HepG2 (cell line): ENCODE measurements at regions not wholly inside any gene's neighbourhood (a gene's known extent, or its start where the extent isn't known, plus 50 kb on each side); places are given as distances from the start of the nearest gene placed in this dataset.

Source experiments
- ATAC-seq: fragments of 200-7000 bp; cut with Tn5 transposase; 3 replicates; pipeline ENCODE4 v1.9.1; 2020; ENCODE audit warnings: mild to moderate bottlenecking, moderate library complexity
- BruUV-seq: library from RNA; stranded (reverse); fragments of 400-500 nt; replicated peaks from 2 replicates; lab custom pipeline; 2021; lab: Mats Ljungman, UMichigan
- CTCF ChIA-PET: fragments of 300-600 bp; formaldehyde crosslinking; extraction: SDS; loops from one replicate; lab custom pipeline; 2021; ENCODE audit warnings: low total read pairs, inconsistent platforms, low intra/inter-chr PET ratio; lab: Yijun Ruan, JAX
- POLR2A ChIA-PET: fragments of 350-600 bp; sonication (Branson Sonifier 250); formaldehyde crosslinking; loops from one replicate; lab custom pipeline; 2020; ENCODE audit warnings: antibody characterized with exemption, inconsistent platforms; lab: Yijun Ruan, JAX
- DNase-seq: peaks from one replicate; pipeline ENCODE4 v3.0.0-alpha.2; 2015; ENCODE audit warnings: low spot score
- FAIRE-seq: peaks from 3 replicates; lab custom pipeline; 2011; peaks lifted over from hg19 to GRCh38; lab: Jason Lieb, UNC
- H2AFZ ChIP-seq: one replicate; pipeline ENCODE4 v1.6.1; 2011; ENCODE audit warnings: low read length, inconsistent platforms
- H3K27ac ChIP-seq: fragments of 300-600 bp; 3 replicates; pipeline ENCODE4 v1.8.0; 2011; ENCODE audit warnings: mixed run types, mild to moderate bottlenecking, mixed read lengths, low read length, inconsistent platforms; ENCODE audit not compliant: insufficient read depth; ENCODE audit errors: extremely low read length
- H3K27me3 ChIP-seq, 2 experiments: fragments of 200-600 bp in 1 of 2; 2 replicates in 1 of 2; 3 replicates in 1 of 2; pipeline versions ENCODE4 v1.6.0 to v1.8.0; 2011; ENCODE audit warnings: low read length in 2 of 2, mild to moderate bottlenecking in 2 of 2, moderate library complexity in 2 of 2, inconsistent platforms in 1 of 2; ENCODE audit not compliant: insufficient read depth in 2 of 2, control insufficient read depth in 1 of 2
- H3K36me3 ChIP-seq, 2 experiments: fragments of 200-600 bp in 1 of 2; replicated peaks in 1 of 2; 2 replicates in 1 of 2; 3 replicates in 1 of 2; pipeline versions ENCODE4 v1.5.1 to v1.8.0; 2011; ENCODE audit warnings: low read length in 2 of 2, inconsistent platforms in 1 of 2; ENCODE audit not compliant: insufficient read depth in 2 of 2, control insufficient read depth in 1 of 2
- H3K4me1 ChIP-seq: 2 replicates; pipeline ENCODE4 v1.5.1; 2012; ENCODE audit warnings: low read length, inconsistent platforms; ENCODE audit not compliant: insufficient read depth
- H3K4me2 ChIP-seq: 2 replicates; pipeline ENCODE4 v1.6.0; 2011; ENCODE audit warnings: low read depth, low read length, inconsistent platforms
- H3K4me3 ChIP-seq, 3 experiments: fragments of 200-600 bp in 1 of 3; sonication (generic), shearing (Covaris generic) in 1 of 3; replicated peaks in 1 of 3; 2 replicates each; pipeline ENCODE4 v1.5.1; 2011 to 2016; ENCODE audit warnings: low read length in 3 of 3, inconsistent platforms in 2 of 3, low read depth in 2 of 3, mild to moderate bottlenecking in 2 of 3, control low read depth in 1 of 3, mixed read lengths in 1 of 3; ENCODE audit not compliant: insufficient read depth in 1 of 3
- H3K79me2 ChIP-seq: one replicate; pipeline ENCODE4 v1.6.1; 2011; ENCODE audit warnings: low read length, inconsistent platforms; ENCODE audit not compliant: insufficient read depth
- H3K9ac ChIP-seq: 2 replicates; pipeline ENCODE4 v1.6.0; 2011; ENCODE audit warnings: mild to moderate bottlenecking, low read depth, low read length, inconsistent platforms; ENCODE audit not compliant: insufficient read depth
- H3K9me3 ChIP-seq: 2 replicates; pipeline ENCODE4 v1.5.1; 2012; ENCODE audit warnings: mild to moderate bottlenecking, low read length
- H4K20me1 ChIP-seq: 2 replicates; pipeline ENCODE4 v1.6.0; 2011; ENCODE audit warnings: inconsistent platforms, mild to moderate bottlenecking, low read length, moderate library complexity; ENCODE audit not compliant: insufficient read depth
- HDAC6 ChIP-seq: fragments of 200-600 bp; sonication (generic); IDR thresholded peaks from 2 replicates; pipeline ENCODE4 v1.7.0; 2017; ENCODE audit warnings: mild to moderate bottlenecking, antibody characterized with exemption, low read length, low read depth
- KDM2A ChIP-seq: sonication (generic); formaldehyde crosslinking; IDR thresholded peaks from 2 replicates; pipeline ENCODE4 v1.4.0; 2020; ENCODE audit warnings: low read depth, missing genetic modification reagents, borderline replicate concordance
- KDM4B ChIP-seq: sonication (generic); formaldehyde crosslinking; IDR thresholded peaks from 2 replicates; pipeline ENCODE4 v1.4.0; 2020; ENCODE audit warnings: missing genetic modification reagents
- POLR2G ChIP-seq: fragments of 200-400 bp; formaldehyde crosslinking; IDR thresholded peaks from 2 replicates; pipeline ENCODE4 v1.6.1; 2018; ENCODE audit warnings: mild to moderate bottlenecking, low read depth, low read length, moderate library complexity
- SOX13 ChIP-seq, 3 experiments: fragments of 450-650 bp in 1 of 3; sonication (generic) in 1 of 3; formaldehyde crosslinking in 1 of 3; IDR thresholded peaks in 2 of 3; conservative IDR thresholded peaks in 1 of 3; 2 replicates each; pipeline versions ENCODE4 v1.5.0 to v1.6.1; 2016 to 2020; ENCODE audit warnings: antibody characterized with exemption in 1 of 3, mild to moderate bottlenecking in 1 of 3, missing compliant biosample characterization in 1 of 3, missing genetic modification reagents in 1 of 3, moderate library complexity in 1 of 3
- SOX6 ChIP-seq, 2 experiments: fragments of 450-650 bp in 1 of 2; sonication (generic) in 1 of 2; formaldehyde crosslinking in 1 of 2; IDR thresholded peaks; 2 replicates each; pipeline versions ENCODE4 v1.4.0 to v1.6.1; 2017 to 2020; ENCODE audit warnings: antibody characterized with exemption in 1 of 2, mild to moderate bottlenecking in 1 of 2, missing genetic modification reagents in 1 of 2
- ZFP82 ChIP-seq: sonication (generic); formaldehyde crosslinking; IDR thresholded peaks from 2 replicates; pipeline ENCODE4 v1.5.1; 2020; ENCODE audit warnings: mild to moderate bottlenecking, missing genetic modification reagents, borderline replicate concordance
- ZNF33B ChIP-seq: sonication (generic); formaldehyde crosslinking; IDR thresholded peaks from 2 replicates; pipeline ENCODE4 v1.5.1; 2020; ENCODE audit warnings: mild to moderate bottlenecking, missing genetic modification reagents
- ZNF362 ChIP-seq: sonication (generic); formaldehyde crosslinking; IDR thresholded peaks from 2 replicates; pipeline ENCODE4 v1.4.0; 2020; ENCODE audit warnings: missing genetic modification reagents, mild to moderate bottlenecking, borderline replicate concordance
- ZNF510 ChIP-seq: sonication (generic); formaldehyde crosslinking; IDR thresholded peaks from 2 replicates; pipeline ENCODE4 v1.4.0; 2020; ENCODE audit warnings: low read depth, mild to moderate bottlenecking, missing genetic modification reagents
- WGBS: methylation state at CpG from one replicate; pipeline ENCODE4 v1.1.6; 2017; ENCODE audit warnings: low lambda C conversion rate; 5-methylcytosine and 5-hydroxymethylcytosine counted together
- in situ Hi-C: cut with HindIII; loops from 2 replicates; pipeline ENCODE4 v1.10.0; 2017; ENCODE audit warnings: low pct_unique_long_range_greater_than_20kb; ENCODE audit not compliant: extremely low pct_ligation_motif_present
- intact Hi-C: fragments of 100-400 bp; cut with micrococcal nuclease; formaldehyde crosslinking; loops from one replicate; pipeline ENCODE4 v1.10.0; 2022; ENCODE audit not compliant: unreplicated experiment
- TF ChIP-seq, protein P1 (sequence below): sonication (generic); formaldehyde crosslinking; IDR thresholded peaks from 2 replicates; pipeline ENCODE4 v1.8.1; 2023; ENCODE audit warnings: mild to moderate bottlenecking, missing genetic modification reagents
- TF ChIP-seq, protein P2 (sequence below): sonication (generic); formaldehyde crosslinking; IDR thresholded peaks from 2 replicates; pipeline ENCODE4 v1.5.0; 2020; ENCODE audit warnings: mild to moderate bottlenecking, missing genetic modification reagents, moderate library complexity

- no peak for TF ChIP-seq ZNF33B (CRISPR knock-in tag)
- TF ChIP-seq, all 625 proteins: peak for 0
Observed at GRCh38 chr2:175442441-175442840, 260.9 kb upstream of the ATP5MC3 start (continued).

GRCh38 chr2:175441181-175441761 lies 259.8 kb upstream of the ATP5MC3 start:
- no peaks in the 10 kb centered on the region for H4K20me1 ChIP-seq
- in situ Hi-C loops: no loop called here

DNA sequence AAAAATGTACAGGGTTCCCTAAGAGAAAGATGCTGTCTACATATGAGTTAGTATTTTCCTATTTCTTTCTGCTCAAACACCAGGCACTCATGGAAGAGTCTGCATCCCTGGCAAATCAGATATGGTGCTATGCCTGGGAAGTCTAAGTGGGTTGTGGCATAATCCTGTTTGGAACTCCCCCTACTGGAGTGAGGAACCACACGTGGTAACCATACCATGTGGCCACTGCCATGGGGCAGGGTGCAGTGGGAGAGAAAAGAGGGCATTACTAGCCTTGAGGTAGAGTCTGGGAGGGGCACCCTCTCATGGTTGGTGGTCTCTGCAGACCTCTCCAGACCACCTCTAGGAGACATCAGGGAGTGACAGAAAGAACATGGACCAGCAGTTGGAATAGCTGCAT lies 257.9 kb upstream of the ATP5MC3 start:
- no peak overlapping the region for H3K27ac ChIP-seq
- H3K9me3 ChIP-seq: no peaks in the 10 kb centered on the region
- CTCF ChIA-PET: no interaction called here
- H4K20me1 ChIP-seq: no peaks in the 10 kb centered on the region
- no peak overlapping the region for H2AFZ ChIP-seq
- POLR2A ChIA-PET: no interaction called here
- no peak overlapping the region for H3K4me2 ChIP-seq
- no TSS peak for BruUV-seq
- intact Hi-C loops (no loop called here), in situ Hi-C loops (no loop called here)
- no peaks in the 10 kb centered on the region for H3K79me2 ChIP-seq
- H3K9ac ChIP-seq: no peak overlapping the region
- no peaks in the 10 kb centered on the region for H3K36me3 ChIP-seq
- 0% methylated on average over 1 of the region's 1 CpG for WGBS
- ATAC-seq (peak; percentile 80), FAIRE-seq (no peak), DNase-seq (peak; percentile 7)
- H3K27me3 ChIP-seq: peaks cover 1 to 33% of the 10 kb centered on the region in 2 experiments; a peak in 3 of 5 replicates
- H3K4me3 ChIP-seq: no peak overlapping the region
- H3K4me1 ChIP-seq: no peaks in the 10 kb centered on the region
- TF ChIP-seq ZNF362 (CRISPR knock-in tag): no peak
- TF ChIP-seq ZNF510: no peak
- TF ChIP-seq, protein P1, sequence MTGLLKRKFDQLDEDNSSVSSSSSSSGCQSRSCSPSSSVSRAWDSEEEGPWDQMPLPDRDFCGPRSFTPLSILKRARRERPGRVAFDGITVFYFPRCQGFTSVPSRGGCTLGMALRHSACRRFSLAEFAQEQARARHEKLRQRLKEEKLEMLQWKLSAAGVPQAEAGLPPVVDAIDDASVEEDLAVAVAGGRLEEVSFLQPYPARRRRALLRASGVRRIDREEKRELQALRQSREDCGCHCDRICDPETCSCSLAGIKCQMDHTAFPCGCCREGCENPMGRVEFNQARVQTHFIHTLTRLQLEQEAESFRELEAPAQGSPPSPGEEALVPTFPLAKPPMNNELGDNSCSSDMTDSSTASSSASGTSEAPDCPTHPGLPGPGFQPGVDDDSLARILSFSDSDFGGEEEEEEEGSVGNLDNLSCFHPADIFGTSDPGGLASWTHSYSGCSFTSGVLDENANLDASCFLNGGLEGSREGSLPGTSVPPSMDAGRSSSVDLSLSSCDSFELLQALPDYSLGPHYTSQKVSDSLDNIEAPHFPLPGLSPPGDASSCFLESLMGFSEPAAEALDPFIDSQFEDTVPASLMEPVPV (CRISPR knock-in tag): no peak
- TF ChIP-seq KDM2A (CRISPR knock-in tag): no peak
- TF ChIP-seq SOX13 (IDR thresholded peaks at IDR 0.05): no peak
- no peak for TF ChIP-seq SOX13 (CRISPR knock-in tag; conservative IDR thresholded peaks at IDR 0.05 in 1 of 2, IDR thresholded peaks at IDR 0.05 in 1 of 2)
- TF ChIP-seq SOX6 (IDR thresholded peaks at IDR 0.05): no peak
- no peak for TF ChIP-seq SOX6 (CRISPR knock-in tag; IDR thresholded peaks at IDR 0.05)
- no peak for TF ChIP-seq KDM4B (CRISPR knock-in tag)
- TF ChIP-seq, protein P2, sequence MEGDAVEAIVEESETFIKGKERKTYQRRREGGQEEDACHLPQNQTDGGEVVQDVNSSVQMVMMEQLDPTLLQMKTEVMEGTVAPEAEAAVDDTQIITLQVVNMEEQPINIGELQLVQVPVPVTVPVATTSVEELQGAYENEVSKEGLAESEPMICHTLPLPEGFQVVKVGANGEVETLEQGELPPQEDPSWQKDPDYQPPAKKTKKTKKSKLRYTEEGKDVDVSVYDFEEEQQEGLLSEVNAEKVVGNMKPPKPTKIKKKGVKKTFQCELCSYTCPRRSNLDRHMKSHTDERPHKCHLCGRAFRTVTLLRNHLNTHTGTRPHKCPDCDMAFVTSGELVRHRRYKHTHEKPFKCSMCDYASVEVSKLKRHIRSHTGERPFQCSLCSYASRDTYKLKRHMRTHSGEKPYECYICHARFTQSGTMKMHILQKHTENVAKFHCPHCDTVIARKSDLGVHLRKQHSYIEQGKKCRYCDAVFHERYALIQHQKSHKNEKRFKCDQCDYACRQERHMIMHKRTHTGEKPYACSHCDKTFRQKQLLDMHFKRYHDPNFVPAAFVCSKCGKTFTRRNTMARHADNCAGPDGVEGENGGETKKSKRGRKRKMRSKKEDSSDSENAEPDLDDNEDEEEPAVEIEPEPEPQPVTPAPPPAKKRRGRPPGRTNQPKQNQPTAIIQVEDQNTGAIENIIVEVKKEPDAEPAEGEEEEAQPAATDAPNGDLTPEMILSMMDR (CRISPR knock-in tag): peak; percentile 31

More at GRCh38 chr2:175441181-175441761, 259.8 kb upstream of the ATP5MC3 start:
- H3K4me3 ChIP-seq: no peak overlapping the region
- no peaks in the 10 kb centered on the region for H3K4me1 ChIP-seq
- no peaks in the 10 kb centered on the region for H3K36me3 ChIP-seq
- H3K4me2 ChIP-seq: no peak overlapping the region
- no peak for TF ChIP-seq POLR2G
- TF ChIP-seq ZFP82 (CRISPR knock-in tag): no peak
- no peak for TF ChIP-seq HDAC6
- FAIRE-seq (no peak), ATAC-seq (no peak), DNase-seq (no peak)
- no peak overlapping the region for H3K9ac ChIP-seq
- BruUV-seq: no TSS peak
- no peak overlapping the region for H2AFZ ChIP-seq
- peaks cover 1 to 33% of the 10 kb centered on the region in 2 experiments; a peak in 3 of 5 replicates for H3K27me3 ChIP-seq
- intact Hi-C loops: no loop called here
- no peak overlapping the region for H3K27ac ChIP-seq
- POLR2A ChIA-PET: no interaction called here
- CTCF ChIA-PET: no interaction called here
- H3K79me2 ChIP-seq: no peaks in the 10 kb centered on the region
- no peaks in the 10 kb centered on the region for H3K9me3 ChIP-seq
- 29% methylated on average over 5 of the region's 5 CpGs for WGBS
